ENCODE measurements at regions not wholly inside any gene's neighbourhood (a gene's known extent, or its start where the extent isn't known, plus 50 kb on each side); places are given as distances from the start of the nearest gene placed in this dataset.

DNA sequence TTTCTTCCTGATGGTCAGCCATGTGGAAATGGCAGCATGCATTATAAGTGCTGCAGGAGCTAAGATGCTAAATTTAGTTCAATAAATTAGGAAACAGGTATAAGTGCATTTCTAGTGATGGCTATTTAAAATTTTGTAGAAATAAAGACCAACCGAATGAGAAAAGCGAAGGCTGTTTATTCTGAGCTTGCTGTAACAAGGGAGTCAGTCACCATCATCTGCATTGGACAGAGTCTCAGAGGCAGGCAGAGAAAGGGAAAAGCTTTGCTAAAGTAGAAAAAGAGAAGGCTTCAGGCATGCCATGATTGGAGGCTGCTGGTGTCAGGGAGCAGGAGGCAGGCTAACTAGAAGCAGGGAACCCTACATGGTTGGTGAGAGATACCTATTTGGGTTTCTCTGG is 451.0 kb downstream of the EDEM1 start:
- no peaks in the 10 kb centered on the region for H3K4me1 ChIP-seq (ENCODE audit: control insufficient read depth, insufficient read depth, low read length, poor library complexity, severe bottlenecking)
- no peaks in the 10 kb centered on the region for H3K36me3 ChIP-seq (ENCODE audit: control insufficient read depth, insufficient read depth, low read length)
- no peaks in the 10 kb centered on the region for H3K27me3 Mint-ChIP-seq
- no peak for DNase-seq
- H3K9me3 Mint-ChIP-seq: peaks cover 0 to 27% (median 13%) of the 10 kb centered on the region in 7 donors
- no peak overlapping the region for H3K4me3 Mint-ChIP-seq
- H3K36me3 Mint-ChIP-seq: no peaks in the 10 kb centered on the region
- no peaks in the 10 kb centered on the region for H3K27me3 ChIP-seq (ENCODE audit: control insufficient read depth, insufficient read depth, low read length)
- H3K9me3 ChIP-seq (ENCODE audit: control insufficient read depth in 2 of 2, low read length in 2 of 2): peaks cover 3% of the 10 kb centered on the region in 2 experiments
- no peak overlapping the region for H3K27ac ChIP-seq (ENCODE audit: insufficient read depth, low read length, poor library complexity, severe bottlenecking)
- H3K4me1 Mint-ChIP-seq: no peaks in the 10 kb centered on the region
- H3K4me3 ChIP-seq (ENCODE audit: low read depth, low read length): no peak overlapping the region
- H3K27ac Mint-ChIP-seq: no peak overlapping the region
- no peak for ATAC-seq (ENCODE audit: low read depth in 2 of 2)

DNA sequence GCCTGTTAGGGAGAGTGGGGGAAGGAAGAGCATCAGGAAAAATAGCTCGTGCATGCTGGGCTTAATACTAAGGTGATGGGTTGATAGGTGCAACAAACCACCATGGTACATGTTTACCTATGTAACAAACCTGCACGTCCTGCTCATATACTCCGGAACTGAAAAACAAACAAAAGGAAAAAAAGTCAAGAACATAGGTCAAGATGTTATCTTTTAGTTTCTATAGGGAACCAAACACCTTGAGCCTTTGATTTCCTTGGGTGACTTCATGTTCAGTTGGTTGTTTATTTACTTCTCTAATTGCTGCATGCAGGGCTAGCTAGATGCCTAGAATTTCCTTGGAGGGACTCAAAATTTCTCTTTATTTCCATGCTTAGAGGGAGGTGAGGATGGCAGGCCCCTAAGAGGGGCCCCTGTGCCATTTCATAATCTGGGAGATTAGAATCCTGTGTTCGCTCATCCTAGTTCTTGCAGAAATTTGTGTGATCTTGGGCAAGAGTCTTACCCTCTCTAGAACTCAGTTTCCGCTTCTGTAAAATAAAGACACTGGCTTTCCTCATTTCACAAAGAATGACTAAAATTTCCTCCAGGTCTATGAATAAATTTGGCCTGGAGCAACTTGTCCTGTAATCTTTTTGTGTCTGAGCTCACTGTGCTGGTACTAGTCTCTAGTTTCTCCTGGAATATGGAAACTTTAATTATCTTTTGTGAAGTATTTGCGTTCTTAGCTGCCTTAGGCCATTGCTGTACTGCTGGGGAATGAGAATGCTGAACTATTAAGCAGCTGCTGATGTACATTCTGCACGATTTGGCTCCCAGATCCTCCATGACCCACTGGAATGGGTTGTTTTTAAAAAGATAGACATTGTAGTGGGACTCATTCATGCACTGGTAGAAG is 457.5 kb downstream of the EDEM1 start:
- H3K9me3 ChIP-seq (ENCODE audit: control insufficient read depth in 2 of 2, low read length in 2 of 2): no peaks in the 10 kb centered on the region
- Mint-ChIP-seq H3K4me3 (no peak overlapping the region), H3K4me1 (no peaks in the 10 kb centered on the region), H3K9me3 (peaks cover 5 to 18% (median 10%) of the 10 kb centered on the region in 7 donors), H3K36me3 (no peaks in the 10 kb centered on the region), H3K27me3 (no peaks in the 10 kb centered on the region), H3K27ac (no peak overlapping the region)
- no peaks in the 10 kb centered on the region for H3K4me1 ChIP-seq (ENCODE audit: control insufficient read depth, insufficient read depth, low read length, poor library complexity, severe bottlenecking)
- H3K4me3 ChIP-seq (ENCODE audit: low read depth, low read length): no peak overlapping the region
- DNase-seq (no peak), ATAC-seq (ENCODE audit: low read depth in 2 of 2) (no peak)
- H3K27ac ChIP-seq (ENCODE audit: insufficient read depth, low read length, poor library complexity, severe bottlenecking): no peak overlapping the region
- no peaks in the 10 kb centered on the region for H3K27me3 ChIP-seq (ENCODE audit: control insufficient read depth, insufficient read depth, low read length)
- H3K36me3 ChIP-seq (ENCODE audit: control insufficient read depth, insufficient read depth, low read length): no peaks in the 10 kb centered on the region

- Histone ChIP-seq H3K9me3 (ENCODE audit: control insufficient read depth in 2 of 2, low read length in 2 of 2) (no peaks in the 10 kb centered on the region), H3K36me3 (ENCODE audit: control insufficient read depth, insufficient read depth, low read length) (no peaks in the 10 kb centered on the region), H3K27me3 (ENCODE audit: control insufficient read depth, insufficient read depth, low read length) (no peaks in the 10 kb centered on the region), H3K27ac (ENCODE audit: insufficient read depth, low read length, poor library complexity, severe bottlenecking) (no peak overlapping the region), H3K4me1 (ENCODE audit: control insufficient read depth, insufficient read depth, low read length, poor library complexity, severe bottlenecking) (no peaks in the 10 kb centered on the region), H3K4me3 (ENCODE audit: low read depth, low read length) (no peak overlapping the region)
- peaks cover 5 to 18% (median 9%) of the 10 kb centered on the region in 7 donors for H3K9me3 Mint-ChIP-seq
- no peaks in the 10 kb centered on the region for H3K36me3 Mint-ChIP-seq
- no peak overlapping the region for H3K4me3 Mint-ChIP-seq
- DNase-seq (no peak), ATAC-seq (ENCODE audit: low read depth in 2 of 2) (no peak)
- no peak overlapping the region for H3K27ac Mint-ChIP-seq
- no peaks in the 10 kb centered on the region for H3K4me1 Mint-ChIP-seq
- no peaks in the 10 kb centered on the region for H3K27me3 Mint-ChIP-seq
Observed at GRCh38 chr3:5645692-5646410, 458.3 kb downstream of the EDEM1 start.

DNA sequence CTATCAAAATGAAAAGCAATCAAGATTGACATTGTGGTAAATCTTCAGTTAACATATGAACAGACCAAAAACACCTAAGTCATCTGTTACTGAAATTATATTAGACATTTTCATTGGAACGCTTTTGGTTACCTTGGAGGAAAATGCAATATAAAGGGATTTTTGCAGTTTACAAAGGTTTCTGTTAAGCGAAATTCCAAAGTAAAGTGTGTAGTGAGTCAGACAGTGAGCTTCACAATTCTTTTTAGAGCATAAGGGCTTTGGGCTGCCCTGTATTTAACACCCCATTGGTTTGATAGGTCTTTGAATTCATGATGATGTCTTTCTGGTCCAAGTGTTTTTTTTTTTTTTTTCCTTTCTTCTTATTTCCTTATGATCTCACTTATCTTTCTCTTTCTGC is 462.8 kb downstream of the EDEM1 start:
- Histone ChIP-seq H3K27me3 (ENCODE audit: control insufficient read depth, insufficient read depth, low read length) (no peaks in the 10 kb centered on the region), H3K36me3 (ENCODE audit: control insufficient read depth, insufficient read depth, low read length) (no peaks in the 10 kb centered on the region), H3K4me1 (ENCODE audit: control insufficient read depth, insufficient read depth, low read length, poor library complexity, severe bottlenecking) (no peaks in the 10 kb centered on the region), H3K27ac (ENCODE audit: insufficient read depth, low read length, poor library complexity, severe bottlenecking) (no peak overlapping the region), H3K4me3 (ENCODE audit: low read depth, low read length) (no peak overlapping the region), H3K9me3 (ENCODE audit: control insufficient read depth in 2 of 2, low read length in 2 of 2) (no peaks in the 10 kb centered on the region)
- H3K4me1 Mint-ChIP-seq: no peaks in the 10 kb centered on the region
- ATAC-seq (ENCODE audit: low read depth in 2 of 2): no peak
- no peak overlapping the region for H3K27ac Mint-ChIP-seq
- H3K27me3 Mint-ChIP-seq: no peaks in the 10 kb centered on the region
- DNase-seq: no peak
- no peak overlapping the region for H3K4me3 Mint-ChIP-seq
- peaks cover 2 to 23% (median 7%) of the 10 kb centered on the region in 7 donors for H3K9me3 Mint-ChIP-seq
- no peaks in the 10 kb centered on the region for H3K36me3 Mint-ChIP-seq

GRCh38 chr3:5651351-5651750 is 463.8 kb downstream of the EDEM1 start:
- H3K9me3 ChIP-seq (ENCODE audit: control insufficient read depth in 2 of 2, low read length in 2 of 2): no peaks in the 10 kb centered on the region
- Mint-ChIP-seq H3K27ac (no peak overlapping the region), H3K4me3 (no peak overlapping the region), H3K27me3 (no peaks in the 10 kb centered on the region), H3K36me3 (no peaks in the 10 kb centered on the region), H3K4me1 (no peaks in the 10 kb centered on the region), H3K9me3 (peaks cover 2 to 23% (median 7%) of the 10 kb centered on the region in 7 donors)
- no peak overlapping the region for H3K4me3 ChIP-seq (ENCODE audit: low read depth, low read length)
- H3K27ac ChIP-seq (ENCODE audit: insufficient read depth, low read length, poor library complexity, severe bottlenecking): no peak overlapping the region
- no peaks in the 10 kb centered on the region for H3K27me3 ChIP-seq (ENCODE audit: control insufficient read depth, insufficient read depth, low read length)
- ATAC-seq (ENCODE audit: low read depth in 2 of 2) (no peak), DNase-seq (no peak)
- H3K4me1 ChIP-seq (ENCODE audit: control insufficient read depth, insufficient read depth, low read length, poor library complexity, severe bottlenecking): no peaks in the 10 kb centered on the region
- H3K36me3 ChIP-seq (ENCODE audit: control insufficient read depth, insufficient read depth, low read length): no peaks in the 10 kb centered on the region

GRCh38 chr3:5653426-5654143 is 466.1 kb downstream of the EDEM1 start:
- no peak overlapping the region for H3K27ac ChIP-seq (ENCODE audit: insufficient read depth, low read length, poor library complexity, severe bottlenecking)
- H3K4me3 ChIP-seq (ENCODE audit: low read depth, low read length): no peak overlapping the region
- DNase-seq (no peak), ATAC-seq (ENCODE audit: low read depth in 2 of 2) (no peak)
- no peaks in the 10 kb centered on the region for H3K27me3 Mint-ChIP-seq
- H3K36me3 Mint-ChIP-seq: no peaks in the 10 kb centered on the region
- H3K4me3 Mint-ChIP-seq: no peak overlapping the region
- no peaks in the 10 kb centered on the region for H3K27me3 ChIP-seq (ENCODE audit: control insufficient read depth, insufficient read depth, low read length)
- H3K9me3 Mint-ChIP-seq: peaks cover 4 to 31% (median 7%) of the 10 kb centered on the region in 7 donors
- no peak overlapping the region for H3K27ac Mint-ChIP-seq
- peaks cover 0 to 2% of the 10 kb centered on the region in 2 experiments for H3K9me3 ChIP-seq (ENCODE audit: control insufficient read depth in 2 of 2, low read length in 2 of 2)
- H3K36me3 ChIP-seq (ENCODE audit: control insufficient read depth, insufficient read depth, low read length): no peaks in the 10 kb centered on the region
- H3K4me1 ChIP-seq (ENCODE audit: control insufficient read depth, insufficient read depth, low read length, poor library complexity, severe bottlenecking): no peaks in the 10 kb centered on the region
- no peaks in the 10 kb centered on the region for H3K4me1 Mint-ChIP-seq

GRCh38 chr3:5657106-5657505 is 469.6 kb downstream of the EDEM1 start:
- ATAC-seq (ENCODE audit: low read depth in 2 of 2) (no peak), DNase-seq (no peak)
- Mint-ChIP-seq H3K4me3 (no peak overlapping the region), H3K9me3 (peaks cover 0 to 31% (median 9%) of the 10 kb centered on the region in 7 donors), H3K27ac (no peak overlapping the region), H3K36me3 (no peaks in the 10 kb centered on the region), H3K4me1 (no peaks in the 10 kb centered on the region), H3K27me3 (no peaks in the 10 kb centered on the region)
- no peak overlapping the region for H3K27ac ChIP-seq (ENCODE audit: insufficient read depth, low read length, poor library complexity, severe bottlenecking)
- no peaks in the 10 kb centered on the region for H3K36me3 ChIP-seq (ENCODE audit: control insufficient read depth, insufficient read depth, low read length)
- H3K27me3 ChIP-seq (ENCODE audit: control insufficient read depth, insufficient read depth, low read length): no peaks in the 10 kb centered on the region
- H3K9me3 ChIP-seq (ENCODE audit: control insufficient read depth in 2 of 2, low read length in 2 of 2): peaks cover 0 to 2% of the 10 kb centered on the region in 2 experiments
- no peaks in the 10 kb centered on the region for H3K4me1 ChIP-seq (ENCODE audit: control insufficient read depth, insufficient read depth, low read length, poor library complexity, severe bottlenecking)
- H3K4me3 ChIP-seq (ENCODE audit: low read depth, low read length): no peak overlapping the region

Measured in CD4-positive, CD25-positive, alpha-beta regulatory T cell (primary cell).